GM12891 (cell line): ENCODE measurements at regions not wholly inside any gene's neighbourhood (a gene's known extent, or its start where the extent isn't known, plus 50 kb on each side); places are given as distances from the start of the nearest gene placed in this dataset.

Source experiments
- POLR2A ChIP-seq: IDR thresholded peaks from 2 replicates; pipeline ENCODE4 v1.6.1; 2011; ENCODE audit warnings: low read depth, low read length, control low read depth
- POLR2AphosphoS5 ChIP-seq: IDR thresholded peaks from 2 replicates; pipeline ENCODE4 v1.6.1; 2011; ENCODE audit warnings: low read depth, low read length, control low read depth
- POU2F2 ChIP-seq: IDR thresholded peaks from 2 replicates; pipeline ENCODE4 v1.6.1; 2011; ENCODE audit warnings: low read depth, mild to moderate bottlenecking, control low read depth, low read length, moderate library complexity

GRCh38 chr10:75294518-75294865, 58.7 kb upstream of the COMTD1 start:
- TF ChIP-seq POU2F2 (no peak), POLR2AphosphoS5 (no peak), POLR2A (no peak)
